Osteocyte (in vitro differentiated cells): ENCODE measurements at regions not wholly inside any gene's neighbourhood (a gene's known extent, or its start where the extent isn't known, plus 50 kb on each side); places are given as distances from the start of the nearest gene placed in this dataset.

Experiments
- DNase-seq: peaks from one replicate; pipeline ENCODE4 v3.0.0; 2021; ENCODE audit warnings: mixed read lengths; ENCODE audit not compliant: unreplicated experiment; ENCODE audit errors: extremely low spot score
- H3K27ac Mint-ChIP-seq: one replicate; pipeline ENCODE4 v1.8.0; 2021; ENCODE audit warnings: mild to moderate bottlenecking, mixed read lengths; ENCODE audit not compliant: unreplicated experiment
- H3K27me3 Mint-ChIP-seq: one replicate; pipeline ENCODE4 v1.8.0; 2021; ENCODE audit warnings: mixed read lengths; ENCODE audit not compliant: unreplicated experiment
- H3K36me3 Mint-ChIP-seq: one replicate; pipeline ENCODE4 v1.8.0; 2021; ENCODE audit warnings: mixed read lengths; ENCODE audit not compliant: unreplicated experiment
- H3K4me1 Mint-ChIP-seq: one replicate; pipeline ENCODE4 v1.8.0; 2021; ENCODE audit warnings: mixed read lengths; ENCODE audit not compliant: unreplicated experiment
- H3K4me3 Mint-ChIP-seq: one replicate; pipeline ENCODE4 v1.8.0; 2021; ENCODE audit warnings: mild to moderate bottlenecking, moderate library complexity, mixed read lengths; ENCODE audit not compliant: unreplicated experiment
- H3K9me3 Mint-ChIP-seq: one replicate; pipeline ENCODE4 v1.8.0; 2021; ENCODE audit warnings: mixed read lengths; ENCODE audit not compliant: unreplicated experiment
- CTCF ChIP-seq: fragments of 200-600 bp; sonication (generic); IDR thresholded peaks from 2 replicates; pipeline ENCODE4 v1.5.0; 2021; ENCODE audit warnings: antibody characterized with exemption, mild to moderate bottlenecking, moderate library complexity

DNA sequence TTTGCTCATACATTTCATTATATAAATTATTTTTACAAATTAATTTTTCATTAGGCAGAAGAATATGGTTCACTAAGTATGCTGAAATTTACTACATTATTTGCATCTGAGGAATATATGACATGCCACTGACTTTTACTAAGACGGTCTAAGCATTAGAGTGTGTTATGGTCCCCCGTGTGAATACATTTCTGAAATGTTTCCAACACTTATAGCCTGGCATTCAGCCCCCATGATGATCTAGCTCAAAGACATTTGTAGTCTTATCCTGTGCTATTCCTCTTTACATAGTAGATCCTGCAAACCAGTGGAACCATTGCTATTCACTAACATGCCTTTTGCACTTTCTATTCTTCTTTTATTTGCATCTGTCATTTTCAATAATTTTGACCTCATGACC is 1878.0 kb downstream of the MRPL39 start:
- Mint-ChIP-seq H3K36me3 (no peaks in the 10 kb centered on the region), H3K4me1 (no peaks in the 10 kb centered on the region), H3K27ac (no peak overlapping the region), H3K9me3 (peaks cover 33% of the 10 kb centered on the region), H3K4me3 (no peak overlapping the region), H3K27me3 (no peaks in the 10 kb centered on the region)
- TF ChIP-seq CTCF: no peak
- DNase-seq: no peak

DNA sequence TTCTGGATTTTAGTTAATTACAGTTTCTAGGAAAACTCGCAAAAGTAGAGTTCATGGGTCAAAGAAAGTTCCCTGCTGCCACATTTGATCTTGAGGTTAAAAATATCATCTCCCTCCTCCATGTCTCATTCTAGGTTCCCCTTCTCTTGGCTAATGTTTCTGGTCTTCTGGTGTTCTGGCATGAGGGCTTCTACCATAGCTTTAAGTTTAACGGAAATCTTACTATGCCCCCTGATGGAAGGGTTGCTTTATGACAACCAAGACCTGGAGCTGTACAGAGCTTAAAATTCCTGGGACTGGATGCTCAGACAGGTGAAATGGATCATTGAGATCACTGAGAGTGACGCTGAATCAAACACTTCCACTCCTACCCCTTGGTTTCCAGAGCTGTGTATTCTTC is 1881.7 kb downstream of the MRPL39 start:
- no peak for TF ChIP-seq CTCF
- H3K4me3 Mint-ChIP-seq: no peak overlapping the region
- H3K4me1 Mint-ChIP-seq: no peaks in the 10 kb centered on the region
- no peaks in the 10 kb centered on the region for H3K27me3 Mint-ChIP-seq
- no peak for DNase-seq
- H3K36me3 Mint-ChIP-seq: no peaks in the 10 kb centered on the region
- no peak overlapping the region for H3K27ac Mint-ChIP-seq
- peaks cover 42% of the 10 kb centered on the region for H3K9me3 Mint-ChIP-seq

DNA sequence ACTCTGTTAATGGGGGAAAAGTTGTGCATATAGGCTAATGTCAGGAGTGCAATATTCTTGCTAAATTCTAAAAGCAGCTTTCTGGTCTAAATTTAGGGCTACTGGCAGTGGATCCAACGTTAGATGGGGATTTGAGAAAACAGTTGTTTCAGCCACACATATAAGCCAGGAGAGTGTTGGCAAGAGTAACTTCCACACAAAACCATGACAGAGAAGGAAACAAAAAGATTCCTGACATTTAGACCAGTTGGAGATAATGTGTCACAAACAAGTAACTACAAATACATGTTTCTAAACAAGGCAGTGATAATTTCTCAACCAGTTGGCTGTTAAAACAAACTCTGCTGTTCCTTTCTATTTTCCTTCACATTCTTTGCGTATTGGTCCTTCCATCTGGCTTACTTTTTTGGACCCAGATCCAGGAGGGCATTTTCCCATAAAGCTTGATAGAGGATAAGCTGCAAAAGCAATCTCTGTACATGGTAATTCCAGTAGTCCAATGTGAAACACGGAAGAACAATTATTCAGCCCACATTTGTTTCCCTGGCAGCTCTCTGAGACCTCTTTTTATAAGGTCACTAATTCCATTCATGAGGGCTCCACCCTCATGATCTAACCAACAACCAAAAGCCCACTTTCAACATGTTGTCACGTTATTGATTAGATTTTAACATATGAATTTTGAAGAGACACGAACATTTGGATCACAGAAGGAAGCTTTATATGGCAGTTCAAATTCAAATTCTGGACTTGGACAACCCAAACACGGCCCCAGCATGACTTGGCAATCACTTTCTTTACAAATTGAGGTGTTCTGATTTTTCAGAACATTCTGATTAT is 1888.6 kb downstream of the MRPL39 start:
- no peak overlapping the region for H3K27ac Mint-ChIP-seq
- no peak overlapping the region for H3K4me3 Mint-ChIP-seq
- peaks cover 55% of the 10 kb centered on the region for H3K9me3 Mint-ChIP-seq
- DNase-seq: no peak
- no peaks in the 10 kb centered on the region for H3K36me3 Mint-ChIP-seq
- no peak for TF ChIP-seq CTCF
- no peaks in the 10 kb centered on the region for H3K27me3 Mint-ChIP-seq
- H3K4me1 Mint-ChIP-seq: no peaks in the 10 kb centered on the region

DNA sequence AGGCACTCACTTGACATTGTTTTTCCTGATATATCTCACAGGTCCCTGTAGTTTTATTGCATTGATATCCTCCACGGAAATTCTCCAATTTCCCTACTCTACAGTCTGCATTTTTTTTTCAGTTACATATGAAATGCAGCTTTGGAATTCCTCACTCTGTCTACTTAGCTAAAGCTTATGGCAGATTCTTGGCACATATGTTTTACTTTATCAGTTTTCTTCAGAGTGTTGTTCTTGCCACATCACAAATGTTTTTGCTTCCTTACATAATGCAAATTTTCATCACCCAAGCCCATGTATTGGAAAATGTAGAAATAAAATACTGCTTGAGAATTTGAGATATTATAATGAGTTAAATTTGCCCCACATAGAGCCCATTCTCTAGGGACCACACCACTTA is 1895.1 kb downstream of the MRPL39 start:
- peaks cover 46% of the 10 kb centered on the region for H3K9me3 Mint-ChIP-seq
- H3K4me1 Mint-ChIP-seq: no peaks in the 10 kb centered on the region
- no peak overlapping the region for H3K4me3 Mint-ChIP-seq
- no peak for TF ChIP-seq CTCF
- no peaks in the 10 kb centered on the region for H3K27me3 Mint-ChIP-seq
- no peak for DNase-seq
- H3K27ac Mint-ChIP-seq: no peak overlapping the region
- H3K36me3 Mint-ChIP-seq: no peaks in the 10 kb centered on the region

DNA sequence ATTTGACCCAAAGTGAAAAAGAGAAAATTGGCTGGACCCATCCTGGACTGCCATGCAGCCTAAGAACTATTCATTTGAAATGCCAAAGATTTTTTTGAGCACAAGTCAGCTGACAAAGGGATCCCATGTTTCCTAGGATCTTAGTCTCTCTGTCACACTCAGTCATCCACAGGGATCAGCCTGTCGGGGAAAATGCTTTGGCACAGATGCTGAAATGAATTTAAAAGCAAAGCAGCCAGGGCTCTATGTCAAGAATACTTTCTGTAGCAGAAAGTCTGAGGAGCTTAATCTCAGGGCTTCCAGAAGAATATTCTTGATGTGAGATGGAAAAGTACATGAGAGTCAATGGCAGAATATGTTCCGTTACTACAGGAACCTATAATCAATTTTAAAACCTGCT is 1900.8 kb downstream of the MRPL39 start:
- TF ChIP-seq CTCF: no peak
- Mint-ChIP-seq H3K27me3 (no peaks in the 10 kb centered on the region), H3K9me3 (peaks cover 41% of the 10 kb centered on the region), H3K4me3 (no peak overlapping the region), H3K27ac (no peak overlapping the region), H3K4me1 (no peaks in the 10 kb centered on the region), H3K36me3 (no peaks in the 10 kb centered on the region)
- no peak for DNase-seq
